ENCODE measurements at regions not wholly inside any gene's neighbourhood (a gene's known extent, or its start where the extent isn't known, plus 50 kb on each side); places are given as distances from the start of the nearest gene placed in this dataset.

DNA sequence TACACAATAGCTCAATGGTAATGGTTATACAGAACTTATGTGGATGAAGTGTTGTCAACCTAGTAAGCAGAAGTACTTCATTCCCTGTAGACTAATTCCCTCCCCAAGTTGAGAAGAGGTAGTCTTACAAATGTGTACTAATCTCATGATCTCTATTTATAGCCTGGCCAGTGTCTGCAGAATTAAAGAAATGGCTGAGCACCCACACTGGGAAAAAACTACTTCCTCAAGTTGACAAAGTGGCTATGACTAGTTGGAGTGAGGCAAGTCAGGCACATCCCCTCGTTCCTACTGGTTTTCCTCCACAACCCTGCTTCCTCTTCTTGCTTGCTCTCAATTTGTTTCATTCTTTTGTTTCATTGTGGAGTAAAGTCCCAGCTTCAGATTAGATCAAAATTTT, 566.7 kb upstream of the ZNF717 start:
- no peak for FAIRE-seq

GRCh38 chr3:76352511-76353284, 567.3 kb upstream of the ZNF717 start:
- no peak for FAIRE-seq

- no peak for FAIRE-seq
These were observed 568.3 kb upstream of the ZNF717 start for GRCh38 chr3:76353683-76354082.

DNA sequence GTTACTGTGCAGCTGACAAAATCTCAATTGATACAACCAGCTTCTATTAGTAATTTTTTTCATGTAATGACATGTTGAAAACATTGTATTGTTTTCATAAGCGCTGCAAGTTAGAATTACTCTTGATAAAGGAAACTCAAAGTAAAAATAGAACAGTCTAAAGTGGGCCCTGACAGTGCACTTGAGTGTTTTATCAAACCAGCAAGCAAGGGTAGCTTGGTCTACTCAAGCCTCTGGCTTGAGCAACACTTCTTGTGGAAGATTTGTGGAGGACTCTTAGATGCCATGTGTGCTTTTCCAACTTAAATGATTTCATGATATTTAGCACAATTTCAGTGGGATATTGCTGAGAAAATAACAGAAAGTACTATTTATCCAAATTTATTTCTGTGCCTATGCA, 575.7 kb upstream of the ZNF717 start:
- no peak for FAIRE-seq

DNA sequence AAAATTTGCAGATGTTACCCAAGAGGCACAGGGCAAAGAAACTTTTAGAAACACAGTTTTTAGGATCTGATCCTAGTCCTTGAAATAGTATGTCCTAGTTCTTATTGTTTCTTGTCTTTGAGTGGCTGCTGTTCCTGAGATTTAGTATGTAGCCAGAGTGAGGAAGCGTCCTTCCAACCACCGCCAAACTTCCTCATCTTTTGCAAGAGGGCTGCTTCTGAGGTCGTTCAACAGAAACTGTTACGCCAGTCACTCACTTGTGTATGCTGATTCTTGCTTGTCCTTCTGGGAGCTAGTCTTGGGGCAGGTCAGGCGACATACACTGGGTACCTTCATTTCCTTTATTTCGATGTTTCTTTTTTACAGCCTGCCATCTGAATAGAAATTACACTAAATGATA, 577.3 kb upstream of the ZNF717 start:
- FAIRE-seq: no peak

DNA sequence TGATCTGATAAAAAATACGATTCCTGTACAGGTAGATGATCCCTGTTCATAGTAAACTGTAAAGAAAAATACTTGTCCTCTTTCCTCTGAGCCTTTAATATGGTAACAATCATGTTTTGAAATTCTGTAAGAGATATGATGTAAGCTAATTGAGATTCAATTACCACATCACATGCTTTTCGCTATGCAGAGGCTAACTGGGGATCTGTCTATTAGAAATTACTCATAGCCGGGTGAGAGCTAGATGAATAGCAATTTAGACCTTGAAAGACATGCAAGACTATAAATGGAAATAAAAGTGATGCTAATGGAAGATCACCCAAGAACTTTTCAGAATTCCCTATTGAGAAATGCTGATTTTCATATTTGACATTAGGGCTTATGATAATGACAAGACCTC, 579.9 kb upstream of the ZNF717 start:
- no peak for FAIRE-seq

GRCh38 chr3:76367281-76367680, 581.9 kb upstream of the ZNF717 start:
- FAIRE-seq: no peak

DNA sequence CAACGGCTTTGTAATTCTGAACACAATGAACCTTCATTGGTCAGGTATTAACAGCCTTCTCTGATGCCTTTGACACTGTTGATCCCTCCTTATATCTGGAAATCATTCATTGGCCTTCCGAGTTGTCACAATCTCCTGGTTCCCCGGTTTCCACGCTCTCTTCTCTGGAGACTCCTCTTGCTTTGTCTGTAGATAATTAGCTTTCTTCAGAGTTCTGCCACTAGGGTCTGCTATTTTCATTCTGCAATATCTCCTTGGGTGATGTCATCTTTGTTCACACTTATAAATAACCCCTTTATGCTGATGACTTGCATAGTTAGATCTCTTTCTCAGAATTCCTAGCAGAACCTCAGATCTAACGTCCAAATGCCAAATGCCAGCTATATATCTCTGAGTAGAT, 583.8 kb upstream of the ZNF717 start:
- no peak for FAIRE-seq

- no peak for FAIRE-seq
These were observed 585.6 kb upstream of the ZNF717 start for GRCh38 chr3:76370749-76371520.

GRCh38 chr3:76372497-76372896, 587.1 kb upstream of the ZNF717 start:
- FAIRE-seq: no peak

DNA sequence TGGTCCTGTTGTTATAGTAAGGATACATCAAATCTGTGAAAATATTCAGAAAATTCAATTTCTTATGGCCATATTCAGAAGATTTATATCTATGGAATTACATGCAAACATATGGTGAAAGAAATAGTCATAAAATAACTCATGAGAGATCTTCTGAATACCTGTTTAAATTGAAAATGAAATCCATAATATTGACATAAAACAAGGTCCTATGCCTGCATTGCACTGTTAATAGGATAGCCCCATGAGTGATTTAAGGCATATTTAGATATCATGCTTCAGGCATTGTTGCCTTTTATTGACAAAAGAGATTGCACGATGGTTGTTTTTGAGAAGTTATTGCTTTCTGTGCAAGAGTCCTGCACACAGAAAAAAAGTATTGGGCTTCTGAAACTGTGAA, 591.7 kb upstream of the ZNF717 start:
- FAIRE-seq: no peak

GRCh38 chr3:76378789-76379188, 593.4 kb upstream of the ZNF717 start:
- FAIRE-seq: no peak

DNA sequence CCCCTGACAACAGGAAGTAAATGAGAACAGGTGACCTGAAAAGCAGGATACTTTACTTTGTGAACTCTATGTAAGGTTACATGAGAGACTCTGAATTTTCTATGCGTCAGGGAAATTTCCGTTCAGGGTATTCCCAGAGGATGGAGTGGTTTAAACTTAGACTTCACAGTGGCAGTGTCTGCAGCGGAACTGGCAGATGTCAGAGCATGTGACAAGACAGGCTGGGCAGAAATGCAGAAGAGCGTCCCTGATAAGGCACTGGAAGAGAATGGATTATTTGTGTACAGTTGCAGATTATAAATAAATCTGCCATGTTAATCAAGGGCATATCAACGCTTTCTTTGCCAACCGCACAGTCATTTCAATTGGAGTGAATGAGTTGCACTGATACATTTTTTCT, 598.4 kb upstream of the ZNF717 start:
- no peak for FAIRE-seq

DNA sequence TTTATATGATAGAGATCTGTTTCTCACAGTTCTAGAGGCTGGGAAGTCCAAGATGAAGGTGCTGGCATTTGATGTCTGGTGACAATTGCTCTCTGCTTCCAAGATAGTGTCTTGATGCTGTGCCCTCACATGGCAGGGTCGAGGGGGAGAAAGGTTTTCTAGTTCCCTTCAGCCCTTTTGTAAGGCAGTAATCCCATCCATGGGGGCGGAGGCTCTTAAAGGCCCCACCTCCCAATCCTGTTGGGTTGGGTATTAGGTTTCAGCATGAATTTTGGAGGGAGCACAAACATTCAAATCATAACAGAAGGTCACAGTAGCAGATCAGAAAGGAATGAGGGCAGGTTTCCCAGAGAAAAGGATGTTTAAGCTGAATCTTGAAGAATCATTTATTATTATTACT, 601.7 kb upstream of the ZNF717 start:
- FAIRE-seq: no peak

GRCh38 chr3:76400141-76400540, 614.8 kb upstream of the ZNF717 start:
- no peak for FAIRE-seq

- no peak for FAIRE-seq
These were observed 617.6 kb upstream of the ZNF717 start for GRCh38 chr3:76402926-76403325.

DNA sequence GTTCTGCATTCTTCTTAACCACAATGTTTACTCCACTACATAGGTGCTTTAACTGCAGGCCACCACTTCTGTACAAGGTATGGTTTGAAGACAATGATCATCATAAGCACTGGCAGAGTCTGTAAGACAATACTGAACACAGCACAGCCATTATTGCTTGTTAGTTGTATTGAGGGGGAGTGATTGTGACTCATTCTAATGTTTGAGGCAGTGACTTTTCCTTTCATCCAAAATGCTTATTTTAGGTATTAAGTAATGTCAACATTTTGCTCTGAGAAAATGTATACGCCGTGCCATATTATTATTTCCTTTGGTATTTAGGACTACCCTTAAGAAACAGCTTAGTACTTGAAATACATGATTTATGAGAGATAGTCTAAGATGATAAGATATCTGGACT, 618.2 kb upstream of the ZNF717 start:
- FAIRE-seq: no peak

- FAIRE-seq: no peak
These were observed 619.8 kb upstream of the ZNF717 start for GRCh38 chr3:76405196-76405595.

DNA sequence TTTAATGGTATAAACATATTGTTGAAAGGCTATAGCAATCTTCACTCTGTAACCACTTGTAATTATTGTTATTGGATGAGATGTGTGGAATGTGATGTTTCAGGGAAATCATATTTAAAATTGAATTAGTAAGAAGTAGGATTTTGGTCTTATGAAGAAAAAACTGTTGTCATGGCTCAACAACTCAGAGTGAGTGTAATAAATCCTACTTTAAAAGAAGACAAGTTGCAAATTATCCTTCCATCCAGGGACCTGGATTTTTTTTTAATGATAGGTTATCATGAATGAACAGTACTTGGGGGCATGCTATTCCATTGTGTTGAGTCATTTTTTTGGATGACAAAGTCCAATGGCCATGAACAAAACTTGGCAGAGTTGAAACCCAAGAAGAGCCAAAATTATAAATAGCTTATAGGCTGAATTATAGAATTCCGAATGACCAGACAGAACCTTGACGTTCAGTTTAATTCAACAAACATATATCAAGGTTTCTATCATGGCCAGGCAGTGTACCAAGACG, 625.5 kb upstream of the ZNF717 start:
- FAIRE-seq: no peak

- no peak for FAIRE-seq
These were observed 624.5 kb upstream of the ROBO2 start for GRCh38 chr3:76415384-76415783.

- no peak for FAIRE-seq
These were observed 610.2 kb upstream of the ROBO2 start for GRCh38 chr3:76429581-76430177.

DNA sequence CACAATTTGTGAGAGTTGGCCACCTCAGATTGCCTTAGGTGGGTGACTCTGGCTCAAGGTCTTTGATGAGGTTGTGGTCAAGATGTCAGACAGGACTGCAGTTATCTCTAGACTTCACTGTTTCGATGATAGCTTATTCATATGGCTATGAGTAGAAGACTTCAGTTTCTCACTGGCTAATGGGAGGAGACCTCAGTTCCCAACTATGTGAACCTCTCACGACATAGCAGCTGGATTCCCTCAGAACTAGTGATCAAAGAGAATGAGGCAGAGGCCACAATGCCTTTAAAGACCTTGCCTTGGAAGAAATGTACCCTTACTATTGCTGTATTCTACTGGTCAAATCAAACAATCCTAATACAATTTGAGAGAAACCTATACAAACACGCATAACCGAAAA, 607.5 kb upstream of the ROBO2 start:
- no peak for FAIRE-seq

DNA sequence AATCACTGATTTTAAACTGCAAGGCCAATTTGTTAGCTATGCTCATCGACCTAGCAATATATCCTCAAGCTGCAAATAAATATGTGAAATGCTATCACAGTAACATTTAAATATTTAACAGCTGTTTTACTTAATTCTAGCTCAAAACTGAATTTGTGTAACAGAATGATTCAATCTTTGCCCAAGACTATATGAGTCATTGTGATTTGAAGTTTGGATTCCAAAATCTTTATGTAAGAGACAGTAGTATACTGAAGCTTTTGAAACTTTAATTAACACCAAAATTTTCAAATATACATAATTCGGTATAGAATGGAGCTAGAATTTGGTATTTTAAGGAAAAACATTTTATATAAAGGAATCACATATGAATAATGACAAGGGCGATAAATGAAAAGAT, 603.0 kb upstream of the ROBO2 start:
- no peak for FAIRE-seq

- no peak for FAIRE-seq
These were observed 600.9 kb upstream of the ROBO2 start for GRCh38 chr3:76438971-76439370.

Measured in colon (tissue), 2 donors.